MM.1S (cell line): ENCODE measurements at regions not wholly inside any gene's neighbourhood (a gene's known extent, or its start where the extent isn't known, plus 50 kb on each side); places are given as distances from the start of the nearest gene placed in this dataset.

Source experiments
- DNase-seq: peaks from one replicate; pipeline ENCODE4 v3.0.0-alpha.2; 2015
- H2AFZ ChIP-seq: fragments of 300-600 bp; sonication (generic); 2 replicates; pipeline ENCODE4 v1.6.0; 2016; ENCODE audit warnings: antibody characterized with exemption, low read length
- H3F3A ChIP-seq: fragments of 300-600 bp; sonication (generic); 2 replicates; pipeline ENCODE4 v1.6.1; 2016; ENCODE audit warnings: mild to moderate bottlenecking, antibody characterized with exemption, low read length, moderate library complexity, mixed read lengths; ENCODE audit not compliant: insufficient read depth
- H3K27ac ChIP-seq: fragments of 300-600 bp; sonication (generic); 2 replicates; pipeline ENCODE4 v1.5.1; 2016; ENCODE audit warnings: mild to moderate bottlenecking, low read length
- H3K27me3 ChIP-seq: fragments of 300-600 bp; sonication (generic); replicated peaks from 2 replicates; pipeline ENCODE4 v1.6.0; 2016; ENCODE audit warnings: low read length; ENCODE audit not compliant: insufficient read depth
- H3K36me3 ChIP-seq: fragments of 300-600 bp; sonication (generic); replicated peaks from 2 replicates; pipeline ENCODE4 v1.6.1; 2016; ENCODE audit warnings: mild to moderate bottlenecking, low read length, mixed read lengths; ENCODE audit not compliant: insufficient read depth
- H3K4me1 ChIP-seq: fragments of 300-600 bp; sonication (generic); 2 replicates; pipeline ENCODE4 v1.6.1; 2016; ENCODE audit warnings: low read length, mixed read lengths
- H3K4me2 ChIP-seq: fragments of 300-600 bp; sonication (generic); 2 replicates; pipeline ENCODE4 v1.6.0; 2016; ENCODE audit warnings: low read depth, low read length
- H3K4me3 ChIP-seq: fragments of 300-600 bp; sonication (generic); 2 replicates; pipeline ENCODE4 v1.5.1; 2016; ENCODE audit warnings: low read length, mixed read lengths
- H3K79me2 ChIP-seq: fragments of 300-600 bp; sonication (generic); 2 replicates; pipeline ENCODE4 v1.6.1; 2016; ENCODE audit warnings: mixed run types, low read length, mixed read lengths
- H3K9ac ChIP-seq: fragments of 300-600 bp; sonication (generic); 2 replicates; pipeline ENCODE4 v1.6.1; 2016; ENCODE audit warnings: low read length, mixed read lengths
- H3K9me2 ChIP-seq: fragments of 300-600 bp; sonication (generic); replicated peaks from 2 replicates; pipeline ENCODE4 v1.6.1; 2016; ENCODE audit warnings: mild to moderate bottlenecking, low read length, mixed read lengths; ENCODE audit not compliant: insufficient read depth
- H3K9me3 ChIP-seq: fragments of 300-600 bp; sonication (generic); replicated peaks from 2 replicates; pipeline ENCODE4 v1.6.1; 2016; ENCODE audit warnings: mild to moderate bottlenecking, low read length, mixed read lengths; ENCODE audit not compliant: insufficient read depth
- H4K20me1 ChIP-seq: fragments of 300-600 bp; sonication (generic); 2 replicates; pipeline ENCODE4 v1.6.1; 2016; ENCODE audit warnings: mild to moderate bottlenecking, low read length, moderate library complexity, mixed read lengths; ENCODE audit not compliant: insufficient read depth
- CTCF ChIP-seq: fragments of 300-600 bp; sonication (generic); IDR thresholded peaks from 2 replicates; pipeline ENCODE4 v1.5.1; 2016; ENCODE audit warnings: antibody characterized with exemption, low read length, mixed read lengths
- EZH2 ChIP-seq: fragments of 300-600 bp; sonication (generic); optimal IDR thresholded peaks from 2 replicates; pipeline ENCODE3; 2017; ENCODE audit warnings: low read depth, mild to moderate bottlenecking, antibody characterized with exemption, low read length, mixed read lengths
- EZH2phosphoT487 ChIP-seq: fragments of 300-600 bp; sonication (generic); IDR thresholded peaks from 2 replicates; pipeline ENCODE4 v1.6.1; 2018; ENCODE audit warnings: antibody characterized with exemption, low read length

- H3K79me2 ChIP-seq, result no peaks in the 10 kb centered on the region
- no peak overlapping the region for H2AFZ ChIP-seq
- no peak overlapping the region for H3K4me2 ChIP-seq
- TF ChIP-seq EZH2, result no peak
- TF ChIP-seq CTCF, result peak; percentile 46
- no peak for TF ChIP-seq EZH2phosphoT487
- H4K20me1 ChIP-seq, result no peaks in the 10 kb centered on the region
- H3K27me3 ChIP-seq, result no peaks in the 10 kb centered on the region
- H3K36me3 ChIP-seq, result no peaks in the 10 kb centered on the region
- no peaks in the 10 kb centered on the region for H3K9me3 ChIP-seq
- H3K9me2 ChIP-seq, result no peaks in the 10 kb centered on the region
- no peaks in the 10 kb centered on the region for H3F3A ChIP-seq
- H3K9ac ChIP-seq, result no peak overlapping the region
- peak; percentile 43 for DNase-seq
- no peak overlapping the region for H3K27ac ChIP-seq
- H3K4me3 ChIP-seq, result no peak overlapping the region
- H3K4me1 ChIP-seq, result peaks cover 17% of the 10 kb centered on the region; the same call in 1 of the 2 replicates
Measured at GRCh38 chr4:100935090-100935489, 412.2 kb downstream of the PPP3CA start.

GRCh38 chr4:100933628-100934027 is 413.7 kb downstream of the PPP3CA start:
- Histone ChIP-seq H2AFZ (peak overlapping the region; percentile 84), H3K9me2 (no peaks in the 10 kb centered on the region), H3K36me3 (no peaks in the 10 kb centered on the region), H3K4me2 (peak overlapping the region; percentile 82), H3K4me3 (peak overlapping the region; percentile 48), H3K9ac (0 out of 2 replicates have a peak overlapping the region, but pooled peaks have one; percentile 12), H3K27me3 (no peaks in the 10 kb centered on the region), H3F3A (no peaks in the 10 kb centered on the region), H3K9me3 (no peaks in the 10 kb centered on the region), H3K79me2 (no peaks in the 10 kb centered on the region), H4K20me1 (no peaks in the 10 kb centered on the region), H3K4me1 (peaks cover 17% of the 10 kb centered on the region; the same call in 1 of the 2 replicates), H3K27ac (peak overlapping the region; percentile 22; the same call in 1 of the 2 replicates)
- no peak for DNase-seq
- no peak for TF ChIP-seq EZH2
- no peak for TF ChIP-seq CTCF
- TF ChIP-seq EZH2phosphoT487, result no peak

- Histone ChIP-seq H2AFZ (no peak overlapping the region), H3K27ac (no peak overlapping the region), H4K20me1 (no peaks in the 10 kb centered on the region), H3K4me3 (no peak overlapping the region), H3K9me2 (no peaks in the 10 kb centered on the region), H3K36me3 (no peaks in the 10 kb centered on the region), H3K4me1 (peaks cover 17% of the 10 kb centered on the region; the same call in 1 of the 2 replicates), H3K9me3 (no peaks in the 10 kb centered on the region), H3K27me3 (no peaks in the 10 kb centered on the region), H3K9ac (no peak overlapping the region), H3K4me2 (no peak overlapping the region), H3F3A (no peaks in the 10 kb centered on the region), H3K79me2 (no peaks in the 10 kb centered on the region)
- no peak for TF ChIP-seq CTCF
- TF ChIP-seq EZH2, result no peak
- TF ChIP-seq EZH2phosphoT487, result no peak
- no peak for DNase-seq
Measured at GRCh38 chr4:100929758-100930157, 411.9 kb upstream of the EMCN start.
